CD14-positive monocyte (primary cell): ENCODE measurements at regions not wholly inside any gene's neighbourhood (a gene's known extent, or its start where the extent isn't known, plus 50 kb on each side); places are given as distances from the start of the nearest gene placed in this dataset.

ENCODE experiments used
- DNase-seq, 3 donors: peaks; one replicate each; pipeline ENCODE4 v3.0.0-alpha.2; 2011 to 2022
- H2AFZ ChIP-seq: 2 replicates; pipeline ENCODE4 v1.6.0; 2012; ENCODE audit warnings: mild to moderate bottlenecking, low read depth, low read length, inconsistent platforms; ENCODE audit not compliant: insufficient read depth, poor library complexity, severe bottlenecking
- H3K27ac ChIP-seq, 2 donors: 1 replicate in 1 of 2; 2 replicates in 1 of 2; pipeline ENCODE4 v1.5.1; 2012 to 2013; ENCODE audit warnings: low read length in 2 of 2, control low read depth in 1 of 2, inconsistent platforms in 1 of 2, low read depth in 1 of 2, mild to moderate bottlenecking in 1 of 2
- H3K27me3 ChIP-seq, 2 donors: one replicate each; pipeline versions ENCODE4 v1.6.0 to v1.6.1; 2011 to 2013; ENCODE audit warnings: low read length in 2 of 2; ENCODE audit not compliant: control insufficient read depth in 2 of 2, insufficient read depth in 2 of 2
- H3K36me3 ChIP-seq, 2 donors: replicated peaks in 1 of 2; 1 replicate in 1 of 2; 2 replicates in 1 of 2; pipeline versions ENCODE4 v1.5.1 to v1.6.1; 2012 to 2013; ENCODE audit warnings: low read length in 2 of 2, control low read depth in 1 of 2, inconsistent platforms in 1 of 2, mild to moderate bottlenecking in 1 of 2; ENCODE audit not compliant: insufficient read depth in 2 of 2, control insufficient read depth in 1 of 2
- H3K4me1 ChIP-seq, 2 donors: 1 replicate in 1 of 2; 2 replicates in 1 of 2; pipeline versions ENCODE4 v1.5.1 to v1.6.1; 2012 to 2013; ENCODE audit warnings: low read length in 2 of 2, control low read depth in 1 of 2, inconsistent platforms in 1 of 2, mild to moderate bottlenecking in 1 of 2, moderate library complexity in 1 of 2; ENCODE audit not compliant: insufficient read depth in 2 of 2, control insufficient read depth in 1 of 2
- H3K4me2 ChIP-seq: replicated peaks from 2 replicates; pipeline ENCODE3; 2012; ENCODE audit warnings: low read length, moderate library complexity, mild to moderate bottlenecking; ENCODE audit not compliant: poor library complexity, severe bottlenecking; ENCODE audit errors: extremely low read depth
- H3K4me3 ChIP-seq, 3 experiments: fragments of 200-600 bp in 1 of 3; sonication (generic) in 1 of 3; replicated peaks in 1 of 3; 1 replicate in 2 of 3; 2 replicates in 1 of 3; pipeline ENCODE4 v1.5.1; 2011 to 2013; ENCODE audit warnings: low read length in 3 of 3, mild to moderate bottlenecking in 3 of 3, control low read depth in 2 of 3, low read depth in 2 of 3, inconsistent platforms in 1 of 3, moderate library complexity in 1 of 3
- H3K79me2 ChIP-seq: 2 replicates; pipeline ENCODE4 v1.6.0; 2012; ENCODE audit warnings: mild to moderate bottlenecking, control low read depth, inconsistent platforms, low read length, moderate library complexity; ENCODE audit not compliant: insufficient read depth
- H3K9ac ChIP-seq: 2 replicates; pipeline ENCODE4 v1.6.0; 2017; ENCODE audit warnings: low read length, mild to moderate bottlenecking; ENCODE audit not compliant: insufficient read depth, poor library complexity, severe bottlenecking
- H3K9me3 ChIP-seq, 2 donors: replicated peaks in 1 of 2; 1 replicate in 1 of 2; 2 replicates in 1 of 2; pipeline versions ENCODE4 v1.5.1 to v1.6.1; 2012 to 2013; ENCODE audit warnings: low read length in 2 of 2, control low read depth in 1 of 2; ENCODE audit not compliant: control insufficient read depth in 1 of 2, insufficient read depth in 1 of 2
- H4K20me1 ChIP-seq: 2 replicates; pipeline ENCODE4 v1.6.0; 2012; ENCODE audit warnings: mild to moderate bottlenecking, low read length, control low read depth, moderate library complexity; ENCODE audit not compliant: insufficient read depth
- H3K27ac Mint-ChIP-seq, 7 donors: one replicate each; pipeline ENCODE4 v1.8.0; 2020; ENCODE audit warnings: mild to moderate bottlenecking in 7 of 7, mixed read lengths in 7 of 7, moderate library complexity in 6 of 7, inconsistent platforms in 2 of 7
- H3K27me3 Mint-ChIP-seq, 3 donors: one replicate each; pipeline ENCODE4 v1.8.0; 2021 to 2022; ENCODE audit warnings: low read depth in 3 of 3, mild to moderate bottlenecking in 3 of 3, mixed read lengths in 3 of 3, moderate library complexity in 3 of 3, inconsistent platforms in 1 of 3
- H3K36me3 Mint-ChIP-seq, 2 donors: one replicate each; pipeline ENCODE4 v1.8.0; 2020; ENCODE audit warnings: mixed read lengths in 2 of 2, inconsistent platforms in 1 of 2, mild to moderate bottlenecking in 1 of 2
- H3K4me1 Mint-ChIP-seq: one replicate; pipeline ENCODE4 v1.8.0; 2020; ENCODE audit warnings: mild to moderate bottlenecking, mixed read lengths
- H3K4me3 Mint-ChIP-seq, 2 donors: one replicate each; pipeline ENCODE4 v1.8.0; 2020; ENCODE audit warnings: mild to moderate bottlenecking in 2 of 2, mixed read lengths in 2 of 2, moderate library complexity in 1 of 2
- H3K9me3 Mint-ChIP-seq, 7 donors: one replicate each; pipeline ENCODE4 v1.8.0; 2020 to 2022; ENCODE audit warnings: mixed read lengths in 7 of 7, mild to moderate bottlenecking in 6 of 7, moderate library complexity in 6 of 7, inconsistent platforms in 2 of 7
- CTCF ChIP-seq: fragments of 200-600 bp; IDR thresholded peaks from one replicate; pipeline ENCODE4 v1.8.0; 2022; ENCODE audit warnings: antibody characterized with exemption, mild to moderate bottlenecking
- WGBS: methylation state at CpG from one replicate; pipeline ENCODE4 v1.1.5; 2013; ENCODE audit warnings: missing lambda C conversion rate; ENCODE audit not compliant: insufficient coverage; 5-methylcytosine and 5-hydroxymethylcytosine counted together
- intact Hi-C, 2 donors: fragments of 100-400 bp; cut with micrococcal nuclease; formaldehyde crosslinking; loops; one replicate each; pipeline versions ENCODE4 v1.15.0 to v1.15.1; 2023

GRCh38 chr1:68317543-68317942, 85.2 kb upstream of the WLS start:
- no peaks in the 10 kb centered on the region for H4K20me1 ChIP-seq
- Mint-ChIP-seq H3K36me3 (no peaks in the 10 kb centered on the region), H3K27ac (no peak overlapping the region), H3K27me3 (peaks cover 2 to 5% (median 4%) of the 10 kb centered on the region in 3 donors), H3K4me1 (peaks cover 3% of the 10 kb centered on the region), H3K9me3 (peaks cover 0 to 7% (median 0%) of the 10 kb centered on the region in 7 donors), H3K4me3 (no peak overlapping the region)
- intact Hi-C loops = no loop called here
- H3K9me3 ChIP-seq = no peaks in the 10 kb centered on the region
- H3K4me3 ChIP-seq = no peak overlapping the region
- H3K27me3 ChIP-seq = no peaks in the 10 kb centered on the region
- H3K36me3 ChIP-seq = no peaks in the 10 kb centered on the region
- H3K4me1 ChIP-seq = no peaks in the 10 kb centered on the region
- TF ChIP-seq CTCF = no peak
- no peak overlapping the region for H3K9ac ChIP-seq
- H2AFZ ChIP-seq = no peak overlapping the region
- no CpG with 5 or more reads among the region's 2 CpGs for WGBS
- DNase-seq = no peak
- no peaks in the 10 kb centered on the region for H3K79me2 ChIP-seq
- no peak overlapping the region for H3K27ac ChIP-seq
- no peak overlapping the region for H3K4me2 ChIP-seq

GRCh38 chr1:68314151-68314780, 81.9 kb upstream of the WLS start:
- Mint-ChIP-seq H3K4me3 (no peak overlapping the region), H3K36me3 (no peaks in the 10 kb centered on the region), H3K4me1 (no peaks in the 10 kb centered on the region), H3K27ac (no peak overlapping the region), H3K27me3 (peaks cover 2 to 9% (median 2%) of the 10 kb centered on the region in 3 donors), H3K9me3 (peaks cover 0 to 10% (median 3%) of the 10 kb centered on the region in 7 donors)
- Histone ChIP-seq H3K27ac (no peak overlapping the region), H3K4me2 (no peak overlapping the region), H2AFZ (no peak overlapping the region), H4K20me1 (no peaks in the 10 kb centered on the region), H3K36me3 (no peaks in the 10 kb centered on the region), H3K9ac (no peak overlapping the region), H3K4me3 (no peak overlapping the region), H3K79me2 (no peaks in the 10 kb centered on the region), H3K9me3 (no peaks in the 10 kb centered on the region), H3K4me1 (no peaks in the 10 kb centered on the region), H3K27me3 (no peaks in the 10 kb centered on the region)
- intact Hi-C loops = no loop called here
- no peak for TF ChIP-seq CTCF
- no peak for DNase-seq
- WGBS = 100% methylated on average over 1 of the region's 3 CpGs
